A549 (cell line): ENCODE measurements at regions not wholly inside any gene's neighbourhood (a gene's known extent, or its start where the extent isn't known, plus 50 kb on each side); places are given as distances from the start of the nearest gene placed in this dataset.
A peak's percentile ranks its signal among the peaks of the same experiment; 100 is the strongest.

Source experiments
- ATAC-seq, 2 experiments: fragments of 200-7000 bp in 1 of 2; fragments of >200 bp in 1 of 2; cut with Nextera tagmentation in 1 of 2; cut with Tn5 transposase in 1 of 2; 3 replicates each; pipeline versions ENCODE4 v1.8.0 to v1.9.1; 2018 to 2020; ENCODE audit warnings: mild to moderate bottlenecking in 1 of 2, moderate library complexity in 1 of 2
- CTCF ChIA-PET: fragments of 300-600 bp; sonication (Branson Sonifier 250); formaldehyde crosslinking; extraction: SDS; loops from one replicate; lab custom pipeline; 2021; ENCODE audit warnings: antibody characterized with exemption, inconsistent platforms; lab: Yijun Ruan, JAX
- POLR2A ChIA-PET: fragments of 350-600 bp; formaldehyde crosslinking; extraction: SDS; loops from one replicate; lab custom pipeline; 2021; ENCODE audit warnings: antibody characterized with exemption, inconsistent platforms; lab: Yijun Ruan, JAX
- DNase-seq, 2 experiments: peaks; one replicate each; pipeline versions ENCODE4 v3.0.0 to v3.0.0-alpha.2; 2011 to 2016; ENCODE audit warnings: low read depth in 1 of 2, low spot score in 1 of 2
- FAIRE-seq: peaks from 2 replicates; lab custom pipeline; 2011; peaks lifted over from hg19 to GRCh38; lab: Jason Lieb, UNC
- H3K27ac ChIP-seq, 2 experiments: fragments of >200 bp; sonication (Bioruptor Twin); formaldehyde crosslinking; 3 replicates each; pipeline ENCODE4 v1.5.1; 2016 to 2017
- H3K4me1 ChIP-seq: fragments of >200 bp; sonication (Bioruptor Twin); formaldehyde crosslinking; 3 replicates; pipeline ENCODE4 v1.6.1; 2016
- H3K4me2 ChIP-seq: fragments of >200 bp; sonication (Bioruptor Twin); formaldehyde crosslinking; 3 replicates; pipeline ENCODE4 v1.6.1; 2016
- H3K4me3 ChIP-seq: fragments of >200 bp; sonication (Bioruptor Twin); formaldehyde crosslinking; 3 replicates; pipeline ENCODE4 v1.5.1; 2016
- H3K9me3 ChIP-seq: fragments of >200 bp; sonication (Bioruptor Twin); formaldehyde crosslinking; 3 replicates; pipeline ENCODE4 v1.6.1; 2016
- CBX8 ChIP-seq: fragments of 200-600 bp; sonication (generic); IDR thresholded peaks from 2 replicates; pipeline ENCODE4 v1.6.1; 2016
- CEBPB ChIP-seq, 2 experiments: fragments of >200 bp in 1 of 2; sonication (Bioruptor Twin) in 1 of 2; formaldehyde crosslinking in 1 of 2; IDR thresholded peaks; 2 replicates each; pipeline ENCODE4 v1.6.1; 2012 to 2016
- CHD4 ChIP-seq: fragments of 200-600 bp; sonication (generic); IDR thresholded peaks from 2 replicates; pipeline ENCODE4 v1.6.1; 2016; ENCODE audit warnings: antibody characterized with exemption, mild to moderate bottlenecking, borderline replicate concordance
- ESRRA ChIP-seq: fragments of 150-350 bp; IDR thresholded peaks from 2 replicates; pipeline ENCODE4 v1.6.1; 2014; ENCODE audit warnings: mild to moderate bottlenecking, low read length, borderline replicate concordance
- FOXS1 ChIP-seq: fragments of 250-450 bp; sonication (Bioruptor Pico); IDR thresholded peaks from 2 replicates; pipeline ENCODE4 v1.5.0; 2020; ENCODE audit warnings: mild to moderate bottlenecking, moderate library complexity
- GATA3 ChIP-seq: IDR thresholded peaks from 2 replicates; pipeline ENCODE4 v1.6.1; 2012; ENCODE audit warnings: borderline replicate concordance
- HDAC2 ChIP-seq: fragments of 200-600 bp; sonication (generic); IDR thresholded peaks from 2 replicates; pipeline ENCODE4 v1.6.1; 2016
- HEYL ChIP-seq: fragments of 250-450 bp; sonication (Bioruptor Pico); IDR thresholded peaks from 2 replicates; pipeline ENCODE4 v1.8.0; 2021; ENCODE audit warnings: mild to moderate bottlenecking, moderate library complexity
- HOXA7 ChIP-seq: fragments of 250-450 bp; sonication (Bioruptor Pico); IDR thresholded peaks from 2 replicates; pipeline ENCODE4 v1.5.0; 2020; ENCODE audit warnings: mild to moderate bottlenecking, moderate library complexity
- HOXB5 ChIP-seq: fragments of 250-450 bp; sonication (Bioruptor Pico); IDR thresholded peaks from 2 replicates; pipeline ENCODE4 v1.5.0; 2020; ENCODE audit warnings: mild to moderate bottlenecking, moderate library complexity
- JUN ChIP-seq, 2 experiments: fragments of >200 bp; sonication (Bioruptor Twin); formaldehyde crosslinking; IDR thresholded peaks; 2 replicates in 1 of 2; 3 replicates in 1 of 2; pipeline ENCODE4 v1.6.1; 2016 to 2017
- JUNB ChIP-seq: fragments of >200 bp; sonication (Bioruptor Twin); formaldehyde crosslinking; IDR thresholded peaks from 2 replicates; pipeline ENCODE4 v1.6.1; 2016
- KDM1A ChIP-seq: fragments of 200-600 bp; sonication (generic); IDR thresholded peaks from 2 replicates; pipeline ENCODE4 v1.6.1; 2016; ENCODE audit warnings: low read depth, mild to moderate bottlenecking
- MAFK ChIP-seq: fragments of 450-650 bp; IDR thresholded peaks from 2 replicates; pipeline ENCODE4 v1.6.1; 2014; ENCODE audit not compliant: partially characterized antibody
- MYC ChIP-seq: IDR thresholded peaks from 2 replicates; pipeline ENCODE4 v1.6.1; 2012; ENCODE audit warnings: mild to moderate bottlenecking, inconsistent platforms, low read length, improper control_type of control experiment, borderline replicate concordance
- NPAS2 ChIP-seq: fragments of 250-450 bp; sonication (Bioruptor Pico); IDR thresholded peaks from 2 replicates; pipeline ENCODE4 v1.8.0; 2022; ENCODE audit warnings: mild to moderate bottlenecking, moderate library complexity, borderline replicate concordance
- POLR2AphosphoS2 ChIP-seq: conservative IDR thresholded peaks from 2 replicates; pipeline ENCODE4 v1.6.1; 2012; ENCODE audit warnings: low read length, improper control_type of control experiment, inconsistent platforms
- RAD21 ChIP-seq, 2 experiments: fragments of >200 bp in 1 of 2; sonication (Bioruptor Twin) in 1 of 2; formaldehyde crosslinking in 1 of 2; IDR thresholded peaks in 1 of 2; conservative IDR thresholded peaks in 1 of 2; 2 replicates in 1 of 2; 3 replicates in 1 of 2; pipeline ENCODE4 v1.6.1; 2012 to 2018; ENCODE audit warnings: inconsistent platforms in 1 of 2
- RARB ChIP-seq: fragments of 250-450 bp; sonication (Bioruptor Pico); IDR thresholded peaks from 2 replicates; pipeline ENCODE4 v1.8.0; 2021; ENCODE audit warnings: mild to moderate bottlenecking, moderate library complexity
- SREBF2 ChIP-seq: fragments of 450-650 bp; IDR thresholded peaks from 2 replicates; pipeline ENCODE4 v1.6.1; 2014; ENCODE audit warnings: mild to moderate bottlenecking, moderate library complexity
- TP53 ChIP-seq: fragments of 250-450 bp; sonication (Bioruptor Pico); IDR thresholded peaks from 2 replicates; pipeline ENCODE4 v1.5.0; 2021; ENCODE audit warnings: mild to moderate bottlenecking, moderate library complexity
- ZC3H11A ChIP-seq: fragments of 450-650 bp; IDR thresholded peaks from 2 replicates; pipeline ENCODE4 v1.6.1; 2014; ENCODE audit warnings: antibody characterized with exemption, mild to moderate bottlenecking
- ZFP36 ChIP-seq: fragments of 450-650 bp; IDR thresholded peaks from 2 replicates; pipeline ENCODE4 v1.6.1; 2014; ENCODE audit warnings: borderline replicate concordance; ENCODE audit not compliant: partially characterized antibody
- ZSCAN20 ChIP-seq: fragments of 250-450 bp; sonication (Bioruptor Pico); IDR thresholded peaks from 2 replicates; pipeline ENCODE4 v1.8.0; 2022; ENCODE audit warnings: mild to moderate bottlenecking, moderate library complexity
- WGBS: methylation state at CpG from one replicate; pipeline ENCODE4 v1.1.6; 2017; ENCODE audit errors: missing lambda C conversion rate; 5-methylcytosine and 5-hydroxymethylcytosine counted together
- TF ChIP-seq, protein P1 (sequence below): IDR thresholded peaks from 2 replicates; pipeline ENCODE4 v1.6.1; 2012
- TF ChIP-seq, protein P2 (sequence below): fragments of 250-450 bp; sonication (Bioruptor Pico); IDR thresholded peaks from 2 replicates; pipeline ENCODE4 v1.5.0; 2020; ENCODE audit warnings: low read depth, mild to moderate bottlenecking, moderate library complexity
- TF ChIP-seq, protein P3 (sequence below): fragments of >200 bp; sonication (Bioruptor Twin); formaldehyde crosslinking; IDR thresholded peaks from 2 replicates; pipeline ENCODE4 v1.6.1; 2016
- TF ChIP-seq, protein P4 (sequence below): fragments of 450-650 bp; IDR thresholded peaks from 2 replicates; pipeline ENCODE4 v1.6.1; 2014; ENCODE audit warnings: antibody characterized with exemption

DNA sequence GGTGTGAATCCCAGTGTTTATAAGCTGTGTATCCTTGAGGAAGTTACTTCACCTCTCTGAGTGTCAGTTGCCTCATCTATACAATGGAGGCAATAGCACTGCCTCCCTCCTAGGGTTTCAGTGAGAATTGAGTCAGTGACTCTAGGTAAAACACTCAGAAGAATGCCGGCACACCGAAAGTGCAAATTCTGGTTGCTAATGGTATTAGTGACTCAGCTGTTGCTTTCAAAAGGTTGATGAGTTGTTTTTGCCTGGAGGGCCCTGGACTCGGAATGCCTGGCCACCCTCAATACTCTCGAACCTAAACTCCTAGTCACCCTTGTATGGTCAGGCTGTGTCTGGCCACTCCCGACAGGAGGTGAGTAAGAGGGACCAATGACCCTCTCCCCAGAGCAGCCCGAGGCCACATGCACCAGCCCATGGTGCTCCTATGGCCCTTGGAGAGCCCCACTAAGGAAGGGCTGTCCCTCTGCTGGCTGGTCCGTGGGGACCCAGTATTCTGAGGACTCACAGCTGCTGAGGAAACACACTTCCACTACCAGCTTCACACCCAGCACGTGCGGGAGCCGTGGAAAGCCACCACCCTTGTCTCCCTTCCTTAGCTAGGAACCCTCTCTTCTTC lies 60.2 kb downstream of the CALML3 start (continued):
- TF ChIP-seq, protein P1, sequence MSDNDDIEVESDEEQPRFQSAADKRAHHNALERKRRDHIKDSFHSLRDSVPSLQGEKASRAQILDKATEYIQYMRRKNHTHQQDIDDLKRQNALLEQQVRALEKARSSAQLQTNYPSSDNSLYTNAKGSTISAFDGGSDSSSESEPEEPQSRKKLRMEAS, result peak; percentile 50
- TF ChIP-seq JUNB (peak; percentile 70), GATA3 (peak; percentile 30), ZC3H11A (no peak), NPAS2 (CRISPR knock-in tag) (no peak), FOXS1 (CRISPR knock-in tag) (no peak), HDAC2 (no peak), MYC (no peak), ZSCAN20 (CRISPR knock-in tag) (no peak), CEBPB (IDR thresholded peaks at IDR 0.05) (no peak; a peak in 1 of 4 replicates), HOXA7 (CRISPR knock-in tag) (no peak), RARB (CRISPR knock-in tag) (no peak), ESRRA (no peak), RAD21 (conservative IDR thresholded peaks at IDR 0.05 in 1 of 2, IDR thresholded peaks at IDR 0.05 in 1 of 2) (0 out of 5 replicates have a peak, but pooled peaks of 1 of the 2 experiments have one; percentile 25), JUN (IDR thresholded peaks at IDR 0.05) (peak; percentile 32 to 55; a peak in 3 of 5 replicates), CHD4 (no peak), TP53 (CRISPR knock-in tag) (no peak), ZFP36 (peak; percentile 73), POLR2AphosphoS2 (no peak), KDM1A (no peak), MAFK (peak; percentile 49), HOXB5 (CRISPR knock-in tag) (no peak), HEYL (CRISPR knock-in tag) (no peak), SREBF2 (no peak)
- TF ChIP-seq, protein P2, sequence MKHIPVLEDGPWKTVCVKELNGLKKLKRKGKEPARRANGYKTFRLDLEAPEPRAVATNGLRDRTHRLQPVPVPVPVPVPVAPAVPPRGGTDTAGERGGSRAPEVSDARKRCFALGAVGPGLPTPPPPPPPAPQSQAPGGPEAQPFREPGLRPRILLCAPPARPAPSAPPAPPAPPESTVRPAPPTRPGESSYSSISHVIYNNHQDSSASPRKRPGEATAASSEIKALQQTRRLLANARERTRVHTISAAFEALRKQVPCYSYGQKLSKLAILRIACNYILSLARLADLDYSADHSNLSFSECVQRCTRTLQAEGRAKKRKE (CRISPR knock-in tag), result no peak
- TF ChIP-seq, protein P3, sequence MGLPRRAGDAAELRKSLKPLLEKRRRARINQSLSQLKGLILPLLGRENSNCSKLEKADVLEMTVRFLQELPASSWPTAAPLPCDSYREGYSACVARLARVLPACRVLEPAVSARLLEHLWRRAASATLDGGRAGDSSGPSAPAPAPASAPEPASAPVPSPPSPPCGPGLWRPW, result no peak
- TF ChIP-seq, protein P4, sequence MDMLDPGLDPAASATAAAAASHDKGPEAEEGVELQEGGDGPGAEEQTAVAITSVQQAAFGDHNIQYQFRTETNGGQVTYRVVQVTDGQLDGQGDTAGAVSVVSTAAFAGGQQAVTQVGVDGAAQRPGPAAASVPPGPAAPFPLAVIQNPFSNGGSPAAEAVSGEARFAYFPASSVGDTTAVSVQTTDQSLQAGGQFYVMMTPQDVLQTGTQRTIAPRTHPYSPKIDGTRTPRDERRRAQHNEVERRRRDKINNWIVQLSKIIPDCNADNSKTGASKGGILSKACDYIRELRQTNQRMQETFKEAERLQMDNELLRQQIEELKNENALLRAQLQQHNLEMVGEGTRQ, result no peak

DNA sequence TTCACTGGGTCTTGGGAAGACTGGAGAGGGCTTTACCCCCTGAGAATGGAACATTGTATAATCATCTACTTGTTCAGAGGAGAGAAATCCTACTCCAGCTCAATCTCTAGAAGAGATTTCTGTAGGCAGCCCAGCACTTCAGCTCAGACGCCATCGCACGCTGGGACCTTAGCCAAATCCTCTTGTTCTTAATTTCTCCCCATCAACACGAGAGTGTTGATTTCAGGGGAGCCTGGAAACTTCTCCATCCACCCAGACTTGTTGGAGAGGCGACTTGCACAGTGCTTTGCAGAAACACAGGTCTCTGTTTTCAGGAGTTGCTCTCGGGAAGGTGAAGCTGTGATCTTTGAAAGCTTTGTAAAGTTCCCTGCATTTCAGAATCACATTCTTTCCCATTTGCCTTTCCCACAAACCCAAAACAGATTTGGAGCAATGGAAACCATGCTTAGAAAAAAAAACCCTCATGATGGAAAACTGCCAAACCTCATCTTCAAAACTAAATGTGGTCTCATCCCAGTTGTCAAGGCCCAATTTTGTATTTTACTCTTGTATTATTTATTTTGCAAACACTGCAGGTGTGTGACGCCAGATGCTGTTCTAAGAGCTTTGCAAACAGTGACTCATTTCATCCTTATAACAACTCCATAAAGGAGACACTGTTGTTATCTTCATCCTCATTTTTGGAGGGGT lies 60.9 kb downstream of the CALML3 start:
- FAIRE-seq, result no peak
- TF ChIP-seq CBX8 (no peak), POLR2AphosphoS2 (no peak), JUNB (0 out of 2 replicates have a peak, but pooled peaks have one; percentile 17)
- TF ChIP-seq, all 56 proteins: peak for 1
- peak overlapping the region; percentile 76 to 77 for H3K27ac ChIP-seq
- ATAC-seq, result 0 out of 6 replicates have a peak, but pooled peaks of 1 of the 2 experiments have one; percentile 2
- ChIA-PET POLR2A (interaction anchor here (2.0 kb wide), 1 partner anchor 139 kb away, joined by 7 read pairs; no protein-coding TSS in a partner anchor), CTCF (interaction anchor here (0.9 to 5.3 kb wide), 9 partner anchors 8 to 770 kb away, joined by 3 to 36 read pairs (median 3); no protein-coding TSS in a partner anchor)
- peaks cover 56% of the 10 kb centered on the region for H3K4me1 ChIP-seq
- 75% methylated on average over 7 of the region's 7 CpGs for WGBS
- DNase-seq, result no peak
- no peak overlapping the region for H3K4me3 ChIP-seq
- H3K4me2 ChIP-seq, result peak overlapping the region; percentile 59
- H3K9me3 ChIP-seq, result peaks cover 10% of the 10 kb centered on the region; the same call in 1 of the 3 replicates
